ENCODE measurements at regions not wholly inside any gene's neighbourhood (a gene's known extent, or its start where the extent isn't known, plus 50 kb on each side); places are given as distances from the start of the nearest gene placed in this dataset.

DNA sequence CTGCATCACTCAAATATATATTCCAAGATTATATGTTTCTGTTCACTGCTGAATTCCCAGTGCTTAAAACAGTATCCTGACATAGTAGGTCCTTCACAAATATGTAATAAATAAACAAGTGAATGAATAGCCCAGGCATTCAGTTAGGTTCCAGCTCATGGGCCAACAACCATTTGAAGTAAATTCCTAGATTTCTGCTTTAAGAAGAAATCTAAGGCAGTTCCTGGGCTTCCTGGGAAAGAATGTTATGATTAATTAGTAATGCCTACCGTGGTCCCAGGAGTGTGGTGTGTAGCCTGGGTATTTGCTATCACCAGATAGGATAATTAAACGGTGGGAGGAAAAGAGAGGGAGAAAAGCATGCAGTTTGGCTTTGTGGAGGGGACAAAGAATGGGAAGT, 576.8 kb downstream of the SOX6 start:
- TF ChIP-seq, protein P1, sequence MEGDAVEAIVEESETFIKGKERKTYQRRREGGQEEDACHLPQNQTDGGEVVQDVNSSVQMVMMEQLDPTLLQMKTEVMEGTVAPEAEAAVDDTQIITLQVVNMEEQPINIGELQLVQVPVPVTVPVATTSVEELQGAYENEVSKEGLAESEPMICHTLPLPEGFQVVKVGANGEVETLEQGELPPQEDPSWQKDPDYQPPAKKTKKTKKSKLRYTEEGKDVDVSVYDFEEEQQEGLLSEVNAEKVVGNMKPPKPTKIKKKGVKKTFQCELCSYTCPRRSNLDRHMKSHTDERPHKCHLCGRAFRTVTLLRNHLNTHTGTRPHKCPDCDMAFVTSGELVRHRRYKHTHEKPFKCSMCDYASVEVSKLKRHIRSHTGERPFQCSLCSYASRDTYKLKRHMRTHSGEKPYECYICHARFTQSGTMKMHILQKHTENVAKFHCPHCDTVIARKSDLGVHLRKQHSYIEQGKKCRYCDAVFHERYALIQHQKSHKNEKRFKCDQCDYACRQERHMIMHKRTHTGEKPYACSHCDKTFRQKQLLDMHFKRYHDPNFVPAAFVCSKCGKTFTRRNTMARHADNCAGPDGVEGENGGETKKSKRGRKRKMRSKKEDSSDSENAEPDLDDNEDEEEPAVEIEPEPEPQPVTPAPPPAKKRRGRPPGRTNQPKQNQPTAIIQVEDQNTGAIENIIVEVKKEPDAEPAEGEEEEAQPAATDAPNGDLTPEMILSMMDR (conservative IDR thresholded peaks at IDR 0.05; ENCODE audit: low read depth in 2 of 2), result no peak
- no peak for TF ChIP-seq POLR2AphosphoS5 (IDR thresholded peaks at IDR 0.05; ENCODE audit: low read depth)
- TF ChIP-seq EZH2 (IDR thresholded peaks at IDR 0.05; ENCODE audit: low read depth, unreplicated experiment), result no peak
- no peak for TF ChIP-seq CREB1 (CRISPR knock-in tag; IDR thresholded peaks at IDR 0.05; ENCODE audit: low read depth)
- no peak for TF ChIP-seq JUNB (IDR thresholded peaks at IDR 0.05; ENCODE audit: unreplicated experiment)
- TF ChIP-seq, protein P2, sequence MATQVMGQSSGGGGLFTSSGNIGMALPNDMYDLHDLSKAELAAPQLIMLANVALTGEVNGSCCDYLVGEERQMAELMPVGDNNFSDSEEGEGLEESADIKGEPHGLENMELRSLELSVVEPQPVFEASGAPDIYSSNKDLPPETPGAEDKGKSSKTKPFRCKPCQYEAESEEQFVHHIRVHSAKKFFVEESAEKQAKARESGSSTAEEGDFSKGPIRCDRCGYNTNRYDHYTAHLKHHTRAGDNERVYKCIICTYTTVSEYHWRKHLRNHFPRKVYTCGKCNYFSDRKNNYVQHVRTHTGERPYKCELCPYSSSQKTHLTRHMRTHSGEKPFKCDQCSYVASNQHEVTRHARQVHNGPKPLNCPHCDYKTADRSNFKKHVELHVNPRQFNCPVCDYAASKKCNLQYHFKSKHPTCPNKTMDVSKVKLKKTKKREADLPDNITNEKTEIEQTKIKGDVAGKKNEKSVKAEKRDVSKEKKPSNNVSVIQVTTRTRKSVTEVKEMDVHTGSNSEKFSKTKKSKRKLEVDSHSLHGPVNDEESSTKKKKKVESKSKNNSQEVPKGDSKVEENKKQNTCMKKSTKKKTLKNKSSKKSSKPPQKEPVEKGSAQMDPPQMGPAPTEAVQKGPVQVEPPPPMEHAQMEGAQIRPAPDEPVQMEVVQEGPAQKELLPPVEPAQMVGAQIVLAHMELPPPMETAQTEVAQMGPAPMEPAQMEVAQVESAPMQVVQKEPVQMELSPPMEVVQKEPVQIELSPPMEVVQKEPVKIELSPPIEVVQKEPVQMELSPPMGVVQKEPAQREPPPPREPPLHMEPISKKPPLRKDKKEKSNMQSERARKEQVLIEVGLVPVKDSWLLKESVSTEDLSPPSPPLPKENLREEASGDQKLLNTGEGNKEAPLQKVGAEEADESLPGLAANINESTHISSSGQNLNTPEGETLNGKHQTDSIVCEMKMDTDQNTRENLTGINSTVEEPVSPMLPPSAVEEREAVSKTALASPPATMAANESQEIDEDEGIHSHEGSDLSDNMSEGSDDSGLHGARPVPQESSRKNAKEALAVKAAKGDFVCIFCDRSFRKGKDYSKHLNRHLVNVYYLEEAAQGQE (IDR thresholded peaks at IDR 0.05; ENCODE audit: unreplicated experiment), result no peak
- TF ChIP-seq, protein P3, sequence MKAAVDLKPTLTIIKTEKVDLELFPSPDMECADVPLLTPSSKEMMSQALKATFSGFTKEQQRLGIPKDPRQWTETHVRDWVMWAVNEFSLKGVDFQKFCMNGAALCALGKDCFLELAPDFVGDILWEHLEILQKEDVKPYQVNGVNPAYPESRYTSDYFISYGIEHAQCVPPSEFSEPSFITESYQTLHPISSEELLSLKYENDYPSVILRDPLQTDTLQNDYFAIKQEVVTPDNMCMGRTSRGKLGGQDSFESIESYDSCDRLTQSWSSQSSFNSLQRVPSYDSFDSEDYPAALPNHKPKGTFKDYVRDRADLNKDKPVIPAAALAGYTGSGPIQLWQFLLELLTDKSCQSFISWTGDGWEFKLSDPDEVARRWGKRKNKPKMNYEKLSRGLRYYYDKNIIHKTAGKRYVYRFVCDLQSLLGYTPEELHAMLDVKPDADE (IDR thresholded peaks at IDR 0.05), result no peak
- TF ChIP-seq ZNF114 (CRISPR knock-in tag; IDR thresholded peaks at IDR 0.05), result no peak
- TF ChIP-seq EZH2phosphoT487 (IDR thresholded peaks at IDR 0.05; ENCODE audit: unreplicated experiment), result no peak
- TF ChIP-seq ZNF462 (CRISPR knock-in tag; IDR thresholded peaks at IDR 0.05), result no peak
- TF ChIP-seq NANOG (IDR thresholded peaks at IDR 0.05; ENCODE audit: borderline replicate concordance), result no peak
- no peak for TF ChIP-seq STAT1 (IDR thresholded peaks at IDR 0.05; ENCODE audit: unreplicated experiment)
